Aorta (tissue), 5 donors: ENCODE measurements at regions not wholly inside any gene's neighbourhood (a gene's known extent, or its start where the extent isn't known, plus 50 kb on each side); places are given as distances from the start of the nearest gene placed in this dataset.

Source experiments
- ATAC-seq: fragments of 200-7000 bp; cut with Tn5 transposase; one replicate; pipeline ENCODE4 v1.9.1; 2022; ENCODE audit warnings: moderate library complexity; ENCODE audit not compliant: low FRiP score
- DNase-seq, 2 donors: peaks; one replicate each; pipeline ENCODE4 v3.0.0-alpha.2; 2020
- H3K27ac ChIP-seq, 2 donors: one replicate each; pipeline ENCODE4 v1.5.1; 2013; ENCODE audit warnings: low read length in 2 of 2, mild to moderate bottlenecking in 2 of 2, moderate library complexity in 2 of 2, control low read depth in 1 of 2, inconsistent platforms in 1 of 2, low read depth in 1 of 2
- H3K27me3 ChIP-seq, 2 donors: one replicate each; pipeline ENCODE4 v1.6.1; 2013; ENCODE audit warnings: control low read depth in 1 of 2, low read length in 1 of 2, mild to moderate bottlenecking in 1 of 2, moderate library complexity in 1 of 2; ENCODE audit not compliant: insufficient read depth in 2 of 2, control insufficient read depth in 1 of 2
- H3K36me3 ChIP-seq, 2 donors: one replicate each; pipeline ENCODE4 v1.6.1; 2013; ENCODE audit warnings: control low read depth in 1 of 2, low read length in 1 of 2, mild to moderate bottlenecking in 1 of 2; ENCODE audit not compliant: insufficient read depth in 2 of 2, control insufficient read depth in 1 of 2
- H3K4me1 ChIP-seq, 2 donors: one replicate each; pipeline ENCODE4 v1.6.1; 2013; ENCODE audit warnings: low read length in 2 of 2, control low read depth in 1 of 2, mild to moderate bottlenecking in 1 of 2, moderate library complexity in 1 of 2; ENCODE audit not compliant: insufficient read depth in 2 of 2, control insufficient read depth in 1 of 2
- H3K4me3 ChIP-seq, 2 donors: one replicate each; pipeline ENCODE4 v1.5.1; 2013; ENCODE audit warnings: low read length in 2 of 2, control low read depth in 1 of 2, mild to moderate bottlenecking in 1 of 2
- H3K9me3 ChIP-seq: one replicate; pipeline ENCODE4 v1.6.1; 2013; ENCODE audit warnings: mild to moderate bottlenecking, low read length; ENCODE audit not compliant: control insufficient read depth
- WGBS, 2 donors: extraction: QIAGEN DNeasy Blood & Tissue Kit; methylation state at CpG; one replicate each; pipeline ENCODE4 v1.1.7; 2013; 5-methylcytosine and 5-hydroxymethylcytosine counted together
- intact Hi-C, 2 donors: fragments of 100-400 bp; cut with DNase I; formaldehyde crosslinking; loops; one replicate each; pipeline versions ENCODE4 v1.14.2 to v1.15.0; 2022
- donor health status: healthy with polysubstance abuse.
- donor health status: Bipolar disorder and iron deficiency.
- donor health status: DM: no; HTN: no; CAD: no.
- donor health status: DM: no; HTN: no; CAD: no.
- donor health status: DM: yes; HTN: yes; CAD: no.

DNA sequence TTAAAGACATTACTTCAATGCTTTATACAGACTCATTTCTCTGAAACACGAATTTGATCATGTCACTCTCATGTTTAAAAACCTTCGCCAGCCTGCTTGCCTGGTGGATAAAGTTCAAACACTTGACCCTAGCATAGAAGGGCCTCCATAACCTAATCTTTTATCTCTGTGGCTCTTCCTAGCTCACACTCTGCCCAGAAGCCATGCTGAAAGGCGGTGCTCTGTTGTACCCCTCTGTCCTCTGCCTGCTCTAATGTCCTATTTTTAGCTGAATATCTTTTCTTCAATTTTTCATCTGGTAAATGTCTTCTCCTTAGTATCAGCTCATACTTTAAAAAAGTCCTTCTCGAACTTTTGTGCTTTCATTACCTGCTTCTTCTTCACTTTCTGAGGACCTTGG is 302.6 kb upstream of the BOD1L1 start:
- Histone ChIP-seq H3K4me3 (no peak overlapping the region), H3K27me3 (no peaks in the 10 kb centered on the region), H3K36me3 (no peaks in the 10 kb centered on the region), H3K4me1 (no peaks in the 10 kb centered on the region), H3K9me3 (no peaks in the 10 kb centered on the region), H3K27ac (no peak overlapping the region)
- no peak for ATAC-seq
- DNase-seq, result no peak
- intact Hi-C loops, result no loop called here
- 78 to 86% methylated on average over 4 of the region's 4 CpGs for WGBS, 2 donors

DNA sequence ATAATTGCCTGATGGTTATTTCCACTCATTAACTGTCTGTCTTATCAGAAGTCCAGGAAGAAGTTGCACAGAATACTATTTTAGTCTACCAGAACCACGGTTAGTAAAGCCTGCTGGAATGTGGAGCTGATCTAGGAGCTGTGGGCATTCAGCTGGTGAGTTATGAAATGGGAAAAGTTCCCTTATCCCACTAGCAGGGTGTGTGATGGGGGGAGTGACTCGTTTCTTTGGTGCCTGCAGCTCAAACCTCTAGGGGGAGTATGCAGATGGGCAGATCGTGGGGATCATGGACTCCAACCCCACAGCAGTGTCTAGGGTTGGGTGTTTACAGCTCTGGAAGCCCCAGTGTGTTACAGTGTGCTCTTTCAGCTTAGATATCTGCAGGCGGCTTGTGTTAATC is 305.7 kb upstream of the BOD1L1 start:
- Histone ChIP-seq H3K9me3 (no peaks in the 10 kb centered on the region), H3K4me1 (no peaks in the 10 kb centered on the region), H3K36me3 (no peaks in the 10 kb centered on the region), H3K27ac (no peak overlapping the region), H3K4me3 (no peak overlapping the region), H3K27me3 (no peaks in the 10 kb centered on the region)
- 54 to 61% methylated on average over 4 of the region's 4 CpGs for WGBS, 2 donors
- intact Hi-C loops, result no loop called here
- DNase-seq (no peak), ATAC-seq (no peak)

DNA sequence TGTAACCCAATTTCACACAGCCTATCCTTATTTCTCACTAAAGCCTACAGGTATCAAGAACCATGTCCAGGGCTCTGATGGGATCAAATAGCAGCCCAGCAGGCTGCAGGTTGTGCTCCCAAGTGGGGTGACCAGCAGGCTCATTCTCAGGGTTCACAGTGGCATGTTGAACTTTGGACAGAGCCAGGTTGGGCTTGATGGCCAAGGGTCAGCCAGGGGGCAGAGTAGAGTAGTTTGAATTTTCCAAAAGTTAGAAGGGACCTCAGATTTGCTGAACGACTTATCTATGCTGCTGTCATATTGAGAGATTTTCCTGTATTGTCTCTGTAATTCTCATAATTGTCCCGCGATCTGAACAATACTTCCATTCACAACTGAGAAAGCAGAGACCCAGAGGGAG is 310.8 kb upstream of the BOD1L1 start:
- Histone ChIP-seq H3K4me1 (no peaks in the 10 kb centered on the region), H3K4me3 (no peak overlapping the region), H3K27ac (no peak overlapping the region), H3K9me3 (no peaks in the 10 kb centered on the region), H3K36me3 (no peaks in the 10 kb centered on the region), H3K27me3 (peaks cover 0 to 2% of the 10 kb centered on the region in 2 donors)
- DNase-seq, result no peak
- intact Hi-C loops, result no loop called here
- ATAC-seq, result no peak
- WGBS, 2 donors, result 85 to 92% methylated on average over 3 of the region's 3 CpGs

DNA sequence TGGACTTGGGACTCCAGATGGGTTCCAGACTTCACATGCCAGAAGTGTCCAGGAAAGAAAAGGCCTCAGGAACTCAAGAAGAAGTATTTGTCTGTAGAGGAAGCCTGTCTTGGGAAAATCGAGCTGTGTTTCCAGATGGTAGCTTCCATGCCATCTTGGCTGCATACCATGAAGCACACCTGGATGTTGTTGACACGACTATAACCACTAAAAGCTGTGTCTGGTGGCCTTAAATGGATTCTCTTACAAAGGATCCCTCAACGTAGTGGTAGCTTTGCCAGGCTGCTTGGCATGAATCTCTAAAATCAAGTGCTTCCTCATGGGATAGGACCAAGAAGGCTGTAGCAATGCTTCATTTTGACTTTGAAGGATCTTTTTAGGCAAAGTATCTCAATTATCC is 313.4 kb upstream of the BOD1L1 start:
- 62 to 69% methylated on average over 3 of the region's 3 CpGs for WGBS, 2 donors

DNA sequence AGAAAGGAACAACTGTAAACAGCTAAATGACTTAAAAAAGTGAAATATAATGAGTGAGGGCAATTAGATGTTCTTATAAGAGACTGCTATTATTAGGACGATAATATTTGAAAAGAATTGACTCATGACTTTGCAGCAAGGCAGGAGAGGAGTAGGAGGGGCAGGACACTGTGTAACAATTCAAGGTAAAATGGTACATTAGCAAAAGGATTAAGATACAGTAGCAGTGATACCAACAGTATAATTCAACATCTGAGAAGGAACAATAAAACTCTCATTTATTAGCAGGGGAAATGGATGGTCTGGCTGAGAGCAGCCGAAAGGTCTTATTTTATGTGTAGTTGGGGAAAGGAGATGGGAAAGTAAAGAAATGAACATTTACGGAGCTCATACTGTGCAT is 315.5 kb upstream of the BOD1L1 start:
- intact Hi-C loops, result no loop called here
- H3K4me1 ChIP-seq, result no peaks in the 10 kb centered on the region
- no peak for DNase-seq
- no peak for ATAC-seq
- no peaks in the 10 kb centered on the region for H3K36me3 ChIP-seq
- H3K9me3 ChIP-seq, result no peaks in the 10 kb centered on the region
- peaks cover 0 to 2% of the 10 kb centered on the region in 2 donors for H3K27me3 ChIP-seq
- H3K27ac ChIP-seq, result no peak overlapping the region
- WGBS, 2 donors, result 84 to 90% methylated on average over 3 of the region's 3 CpGs
- H3K4me3 ChIP-seq, result no peak overlapping the region

More for the DNA sequence above, 313.4 kb upstream of the BOD1L1 start:
- DNase-seq (no peak), ATAC-seq (no peak)
- intact Hi-C loops, result no loop called here
- Histone ChIP-seq H3K9me3 (no peaks in the 10 kb centered on the region), H3K27me3 (peaks cover 0 to 2% of the 10 kb centered on the region in 2 donors), H3K4me3 (no peak overlapping the region), H3K27ac (no peak overlapping the region), H3K4me1 (no peaks in the 10 kb centered on the region), H3K36me3 (no peaks in the 10 kb centered on the region)

DNA sequence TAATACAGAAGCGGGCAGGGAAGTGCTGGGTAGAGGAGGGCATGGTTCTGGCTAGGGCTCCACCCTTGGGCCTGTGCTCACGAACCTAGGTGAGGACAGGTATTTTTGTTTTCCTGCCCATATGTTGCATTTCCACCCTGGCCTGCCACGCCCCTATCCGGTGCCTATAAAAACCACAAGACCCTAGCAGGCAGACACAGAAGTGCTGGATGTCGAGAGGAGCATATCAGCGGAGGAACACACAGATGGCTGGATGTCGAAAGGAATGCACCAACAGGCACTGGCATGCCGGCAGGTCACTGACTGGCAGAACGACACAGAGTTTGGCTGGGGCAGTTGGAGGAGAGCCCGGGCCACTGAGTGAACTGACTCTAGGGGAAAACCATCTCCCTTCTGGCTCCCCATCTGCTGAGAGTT is 316.6 kb upstream of the BOD1L1 start:
- Histone ChIP-seq H3K4me1 (no peaks in the 10 kb centered on the region), H3K4me3 (no peak overlapping the region), H3K36me3 (no peaks in the 10 kb centered on the region), H3K9me3 (no peaks in the 10 kb centered on the region), H3K27ac (no peak overlapping the region), H3K27me3 (peaks cover 0 to 2% of the 10 kb centered on the region in 2 donors)
- DNase-seq, result no peak
- intact Hi-C loops, result no loop called here
- ATAC-seq, result no peak
- WGBS, 2 donors, result 75 to 79% methylated on average over 10 of the region's 10 CpGs

DNA sequence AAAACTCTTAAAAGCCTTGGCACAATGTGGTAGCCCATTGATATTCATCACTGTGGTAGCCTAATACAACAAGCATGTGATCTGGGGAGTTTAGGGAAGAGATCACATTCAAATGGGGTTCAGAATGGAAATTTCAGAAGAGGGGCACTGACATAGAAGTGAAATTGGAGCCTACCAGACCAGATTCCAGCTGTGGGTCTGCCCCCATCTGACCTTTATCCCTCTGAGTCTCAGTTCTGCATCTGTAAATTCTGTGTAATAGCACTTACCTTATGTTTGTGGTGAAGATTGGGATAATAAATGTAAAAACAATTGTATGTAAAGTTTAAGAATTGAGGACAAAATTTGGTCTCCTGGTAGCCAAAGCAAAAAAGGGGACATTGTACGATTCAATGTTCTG is 320.4 kb upstream of the BOD1L1 start:
- WGBS, 2 donors, result 92 to 93% methylated on average over 1 of the region's 1 CpG
- intact Hi-C loops, result no loop called here
- DNase-seq, result no peak
- Histone ChIP-seq H3K4me1 (no peaks in the 10 kb centered on the region), H3K4me3 (no peak overlapping the region), H3K9me3 (no peaks in the 10 kb centered on the region), H3K27me3 (no peaks in the 10 kb centered on the region), H3K36me3 (no peaks in the 10 kb centered on the region), H3K27ac (no peak overlapping the region)
- ATAC-seq, result no peak

DNA sequence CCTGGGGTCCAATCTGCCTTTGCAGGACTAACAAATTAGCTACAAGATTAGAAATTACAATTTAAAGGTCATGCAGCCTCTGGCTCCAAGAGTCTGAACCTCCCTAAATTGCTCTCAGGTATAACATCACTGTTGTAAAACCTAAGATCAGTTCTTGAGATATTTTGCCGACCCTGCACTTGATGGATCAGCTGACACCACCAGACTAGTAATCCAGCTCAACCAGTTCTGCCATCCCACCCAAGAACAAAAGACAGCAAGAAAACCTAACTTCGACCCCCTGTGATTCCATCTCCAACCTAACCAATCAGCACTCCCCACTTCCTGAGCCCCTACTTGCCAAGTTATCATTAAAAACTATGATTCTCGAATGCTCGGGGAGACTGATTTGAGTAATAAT is 323.0 kb upstream of the BOD1L1 start:
- no peaks in the 10 kb centered on the region for H3K4me1 ChIP-seq
- 80 to 81% methylated on average over 4 of the region's 4 CpGs for WGBS, 2 donors
- no peak overlapping the region for H3K27ac ChIP-seq
- no peaks in the 10 kb centered on the region for H3K27me3 ChIP-seq
- no peaks in the 10 kb centered on the region for H3K36me3 ChIP-seq
- intact Hi-C loops, result no loop called here
- ATAC-seq (no peak), DNase-seq (no peak)
- no peak overlapping the region for H3K4me3 ChIP-seq
- no peaks in the 10 kb centered on the region for H3K9me3 ChIP-seq

DNA sequence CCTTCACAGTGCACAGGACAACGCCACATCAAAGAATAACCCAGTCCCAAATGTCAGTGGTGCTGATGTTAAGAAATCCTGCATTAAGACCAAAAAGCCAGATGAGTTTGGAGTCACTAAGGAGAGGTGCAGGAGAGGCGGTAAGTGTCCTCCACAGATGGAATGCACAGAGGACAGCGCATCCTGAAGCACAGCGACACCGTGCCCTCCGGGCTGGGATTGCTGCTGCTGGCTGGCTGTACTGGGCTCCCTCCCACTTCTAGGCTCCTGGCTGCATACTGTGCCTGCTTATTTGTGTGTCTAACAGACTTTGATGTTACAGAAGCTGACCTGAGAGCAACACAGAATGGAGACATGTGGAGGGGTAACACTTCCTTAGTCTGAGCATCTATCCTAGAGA is 325.6 kb upstream of the BOD1L1 start:
- no peak overlapping the region for H3K27ac ChIP-seq
- no peaks in the 10 kb centered on the region for H3K27me3 ChIP-seq
- H3K9me3 ChIP-seq, result no peaks in the 10 kb centered on the region
- H3K4me1 ChIP-seq, result no peaks in the 10 kb centered on the region
- DNase-seq (no peak), ATAC-seq (no peak)
- no peak overlapping the region for H3K4me3 ChIP-seq
- H3K36me3 ChIP-seq, result no peaks in the 10 kb centered on the region
- intact Hi-C loops, result no loop called here
- WGBS, 2 donors, result 77 to 86% methylated on average over 6 of the region's 6 CpGs
